ENCODE measurements at regions not wholly inside any gene's neighbourhood (a gene's known extent, or its start where the extent isn't known, plus 50 kb on each side); places are given as distances from the start of the nearest gene placed in this dataset.

DNA sequence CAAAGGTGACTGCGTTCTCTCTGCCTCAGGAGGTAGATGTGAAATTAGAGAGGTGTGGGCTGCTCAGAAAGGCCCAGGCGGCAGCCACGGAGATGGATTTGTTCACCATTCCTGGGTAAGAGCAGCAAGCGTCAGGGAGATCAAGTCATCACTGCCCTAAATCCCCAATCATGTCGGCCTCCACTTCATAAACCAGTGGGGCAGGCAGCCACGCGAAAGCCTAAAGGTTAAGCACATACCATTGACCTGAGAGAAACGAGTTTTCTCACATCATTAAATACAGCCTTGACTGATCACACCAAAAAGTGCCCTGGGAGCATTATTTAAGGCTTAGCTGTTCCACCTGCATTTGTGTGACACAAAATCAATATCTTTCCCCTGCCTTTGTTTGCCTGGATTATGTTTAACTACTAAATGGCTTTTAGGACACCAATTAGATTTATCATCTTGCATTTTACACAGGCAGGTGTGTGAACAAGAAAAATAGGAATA lies 50.7 kb upstream of the FOXB1 start:
- DNase-seq: no peak

DNA sequence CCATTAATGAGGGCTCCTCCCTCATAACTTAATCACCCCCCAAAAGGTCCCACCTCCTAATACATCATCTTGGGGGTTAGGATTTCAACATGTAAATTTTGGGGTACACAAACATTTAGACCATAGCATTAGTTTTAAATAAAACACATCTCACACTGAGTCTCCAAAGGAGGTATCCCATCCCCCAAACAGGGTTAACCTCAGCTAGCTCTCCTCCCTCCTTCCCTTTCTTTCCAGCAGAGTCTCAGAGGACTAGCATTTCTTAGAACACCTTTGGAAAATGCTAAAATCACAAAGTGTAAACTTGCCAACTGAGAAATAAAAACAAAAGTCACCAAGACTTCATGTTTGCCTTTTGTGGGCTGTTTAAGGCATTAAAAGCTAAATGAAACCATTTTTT lies 51.2 kb upstream of the FOXB1 start:
- no peak for DNase-seq

DNA sequence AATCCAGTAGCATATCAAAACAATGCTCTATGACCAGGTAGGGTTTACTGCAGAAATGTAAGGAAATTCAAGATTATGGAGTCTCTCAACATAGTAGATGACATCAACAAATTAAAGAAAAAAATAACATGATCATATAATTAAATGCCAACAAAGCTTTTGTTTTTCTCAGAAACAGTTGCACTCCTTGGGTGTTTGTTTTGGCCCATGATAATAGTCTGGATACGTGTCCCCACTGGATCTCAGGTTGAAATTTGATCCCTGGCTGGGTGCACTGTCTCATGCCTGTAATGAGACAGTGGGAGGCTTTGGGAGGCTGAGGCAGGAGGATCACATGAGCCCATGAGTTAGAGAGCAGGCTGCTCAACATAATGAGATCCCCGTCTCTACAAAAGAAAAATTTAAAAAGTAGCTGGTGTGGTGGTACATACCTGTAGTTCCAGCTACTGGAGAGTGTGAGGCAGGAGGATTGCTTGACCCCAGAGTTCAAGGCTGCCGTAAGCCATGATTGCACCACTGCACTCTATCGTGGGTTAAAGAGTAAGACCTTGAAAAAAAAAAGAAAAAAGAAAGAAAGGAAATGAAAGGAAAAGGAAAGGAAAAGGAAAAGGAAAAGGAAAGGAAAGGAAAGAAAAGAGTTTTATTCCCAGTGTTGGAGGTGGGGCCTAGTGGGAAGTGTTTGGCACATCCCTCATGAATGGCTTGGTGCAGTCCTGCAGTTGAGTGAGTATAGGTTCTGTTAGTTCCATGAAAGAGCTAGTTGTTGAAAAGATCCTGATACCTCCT lies 53.3 kb upstream of the FOXB1 start:
- DNase-seq: no peak

DNA sequence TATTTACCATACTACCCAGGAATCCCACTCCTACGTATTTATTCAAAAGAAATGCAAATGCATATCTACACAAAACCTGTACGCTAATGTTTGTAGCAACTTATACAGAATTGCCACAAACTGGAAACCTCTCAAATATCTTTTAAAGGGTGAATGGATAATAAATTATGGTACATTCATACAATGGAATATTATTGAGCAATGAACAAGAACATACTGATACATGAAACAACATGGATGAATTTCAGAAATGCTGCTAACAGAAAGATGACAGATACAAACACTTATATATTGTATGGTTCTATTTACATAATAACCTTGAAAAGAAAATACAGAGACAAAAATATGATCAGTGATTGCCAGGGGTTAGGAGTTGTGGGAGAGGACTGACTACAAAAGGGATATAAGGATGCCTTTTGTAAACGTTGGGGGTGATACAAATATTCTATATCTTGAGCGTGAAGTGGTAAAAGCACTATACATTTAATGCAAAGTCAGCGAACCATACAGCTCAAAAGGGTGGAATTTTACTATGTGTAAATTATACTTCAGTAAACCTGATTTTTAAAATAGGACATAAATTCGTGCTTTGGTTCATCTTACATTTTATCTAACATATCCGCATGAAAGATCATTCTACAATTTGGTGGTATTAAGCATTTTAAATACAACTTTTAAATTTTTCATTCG lies 55.0 kb upstream of the FOXB1 start:
- no peak for DNase-seq

DNA sequence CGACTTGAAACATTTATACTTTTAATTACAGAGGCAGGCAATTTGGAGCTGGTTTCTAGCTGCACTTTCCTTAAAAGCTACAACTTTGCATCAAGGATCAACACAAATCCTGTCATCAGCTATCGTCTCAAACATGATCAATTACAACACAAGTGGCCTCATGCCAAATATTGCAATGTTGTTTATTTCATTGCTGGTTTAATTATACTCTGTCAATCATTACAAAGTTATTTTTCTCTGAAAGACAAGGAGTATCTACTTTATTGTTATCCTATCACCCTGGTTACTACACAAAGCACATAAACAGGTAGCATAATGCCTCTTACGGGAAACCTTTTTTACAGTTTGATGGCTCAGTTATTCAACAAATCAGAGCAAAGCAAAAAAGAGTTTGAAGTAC lies 58.0 kb upstream of the FOXB1 start:
- DNase-seq: no peak

DNA sequence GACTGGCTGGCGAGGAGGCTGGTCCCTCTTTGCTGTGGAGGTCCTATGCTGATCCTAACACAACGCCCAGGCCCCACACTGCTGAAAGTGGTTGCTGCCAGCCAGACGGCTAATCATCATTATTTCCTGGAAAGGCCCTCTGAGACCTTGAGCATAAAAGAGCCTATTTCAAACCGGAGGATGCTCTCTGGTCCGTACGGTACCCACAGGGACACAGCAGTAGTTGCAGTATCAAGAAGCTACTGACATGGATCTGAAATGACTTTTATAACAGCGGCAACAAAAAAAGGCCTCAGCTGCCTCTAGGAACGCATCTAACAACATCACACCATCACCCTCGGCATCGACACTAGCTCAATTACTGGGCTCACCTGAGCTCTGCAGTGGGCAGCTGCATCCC lies 59.1 kb upstream of the FOXB1 start:
- DNase-seq: no peak

DNA sequence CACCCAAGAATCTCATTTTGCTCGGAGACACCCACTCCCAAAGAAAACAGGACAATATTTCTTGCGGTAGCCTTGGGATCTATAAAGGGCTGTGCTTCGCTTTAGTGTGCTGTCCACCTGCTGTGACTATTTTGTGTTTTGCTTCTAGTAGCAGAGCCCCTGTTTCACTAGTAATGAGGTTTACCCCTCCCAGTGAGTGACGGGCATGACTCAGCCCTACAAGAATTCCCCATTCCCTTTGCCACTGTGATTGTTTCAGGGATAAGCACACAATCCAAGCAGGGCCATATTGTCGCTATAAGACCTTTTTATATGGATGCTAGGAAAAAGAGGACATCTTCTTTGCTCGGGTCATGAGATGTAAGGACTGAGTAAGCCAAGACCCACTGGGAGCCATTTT lies 62.5 kb upstream of the FOXB1 start:
- DNase-seq: no peak

DNA sequence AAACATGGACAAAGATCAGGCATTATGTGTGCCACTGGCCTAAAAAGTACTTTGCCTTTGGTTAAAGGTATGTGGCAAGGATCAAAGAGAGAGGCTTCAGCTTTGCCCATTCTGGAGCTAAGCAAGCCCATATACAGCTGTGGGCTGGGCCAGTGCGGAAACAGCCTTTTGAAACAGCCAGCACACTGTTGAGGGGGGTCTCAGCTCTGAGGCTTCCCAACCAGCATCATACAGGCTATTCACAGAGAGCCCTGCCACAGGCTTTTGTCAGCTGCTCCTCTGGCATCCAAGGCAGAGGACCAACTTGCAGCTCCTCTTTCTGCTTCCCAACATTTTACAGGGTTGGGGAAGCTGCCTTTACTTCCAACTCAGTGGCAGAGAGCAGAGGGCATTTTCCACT lies 63.2 kb upstream of the FOXB1 start:
- no peak for DNase-seq

DNA sequence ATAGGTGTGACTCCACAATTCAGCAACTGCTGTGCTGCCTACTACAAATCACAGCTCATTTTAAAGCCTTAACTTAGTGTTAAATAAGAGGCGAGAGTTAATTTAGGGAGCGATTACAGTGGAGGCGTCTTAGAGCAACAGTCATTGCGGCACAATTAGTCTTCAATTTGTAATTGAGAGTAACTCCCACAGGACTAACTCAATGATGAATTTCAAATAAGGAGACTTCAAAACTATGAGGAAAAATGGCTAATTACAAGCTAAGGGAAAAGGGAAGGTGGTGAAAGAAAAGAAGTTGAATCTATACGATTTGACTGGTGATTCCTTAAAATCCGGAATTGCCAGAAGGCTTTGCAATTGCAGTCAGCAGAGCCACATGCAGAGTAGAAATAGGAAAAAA lies 63.7 kb upstream of the FOXB1 start:
- no peak for DNase-seq

DNA sequence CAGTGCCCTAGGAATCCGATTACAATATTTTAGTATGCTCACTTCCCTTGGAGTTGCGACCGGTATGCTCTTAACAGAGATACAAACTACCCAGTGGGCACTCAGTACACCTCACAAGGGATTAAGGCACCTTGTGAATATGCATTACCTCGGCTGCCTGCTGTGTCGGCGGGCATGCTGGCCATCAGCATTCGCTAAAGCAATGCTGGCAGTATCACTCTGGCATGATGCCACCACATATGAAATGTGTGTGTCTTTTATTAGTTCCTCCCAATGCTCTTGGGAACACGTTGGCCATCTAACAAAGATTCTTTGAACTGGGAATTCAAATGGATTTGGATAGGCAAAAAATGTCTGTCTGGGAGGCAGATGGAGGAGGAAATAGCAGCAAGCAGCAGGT lies 67.4 kb upstream of the FOXB1 start:
- no peak for DNase-seq

DNA sequence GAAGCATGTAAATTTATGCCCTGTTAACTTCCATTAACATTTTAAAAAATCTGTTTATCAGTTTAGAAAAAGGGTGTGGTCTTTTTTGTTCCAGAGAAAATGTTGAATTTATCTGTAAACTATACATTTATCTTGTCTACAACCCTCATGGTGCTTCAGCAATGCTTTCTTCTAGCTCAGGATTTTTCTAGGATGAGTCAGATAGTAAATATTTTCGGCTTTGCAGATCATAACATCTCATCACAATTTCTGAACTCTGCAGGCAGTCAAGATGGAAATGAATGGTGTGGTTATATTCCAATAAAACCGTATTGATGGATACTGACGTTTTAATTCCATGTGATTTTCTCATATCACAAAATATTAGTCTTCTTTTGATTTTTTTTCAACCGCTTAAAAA lies 70.5 kb upstream of the FOXB1 start:
- DNase-seq: no peak

DNA sequence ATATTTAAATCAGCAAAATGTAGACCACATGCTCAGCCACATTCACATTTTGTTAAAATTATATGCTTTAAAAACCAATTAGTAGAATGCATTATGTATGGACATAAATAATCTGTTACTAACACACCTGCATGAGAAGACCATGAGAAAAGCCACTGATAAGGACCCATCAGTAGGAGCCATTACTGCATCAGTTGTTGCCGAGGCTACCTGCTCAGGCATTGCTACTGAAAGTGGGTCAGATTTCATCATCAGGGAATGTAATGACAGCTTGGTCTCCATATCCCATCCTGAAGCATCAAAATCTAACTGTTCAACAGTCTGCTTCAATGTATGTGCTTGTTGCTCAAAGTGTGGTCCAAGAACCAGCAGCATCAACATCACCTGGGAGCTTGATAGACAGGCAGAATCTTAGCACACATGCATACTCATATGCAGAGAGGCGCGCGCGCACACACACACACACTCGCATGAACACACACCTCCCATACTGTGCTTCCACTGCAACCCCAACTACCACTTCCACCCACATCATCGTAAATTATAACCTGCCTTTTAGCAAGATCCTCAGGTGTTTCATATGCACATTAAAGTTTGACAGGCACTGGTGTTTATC lies 72.4 kb upstream of the FOXB1 start:
- no peak for DNase-seq

DNA sequence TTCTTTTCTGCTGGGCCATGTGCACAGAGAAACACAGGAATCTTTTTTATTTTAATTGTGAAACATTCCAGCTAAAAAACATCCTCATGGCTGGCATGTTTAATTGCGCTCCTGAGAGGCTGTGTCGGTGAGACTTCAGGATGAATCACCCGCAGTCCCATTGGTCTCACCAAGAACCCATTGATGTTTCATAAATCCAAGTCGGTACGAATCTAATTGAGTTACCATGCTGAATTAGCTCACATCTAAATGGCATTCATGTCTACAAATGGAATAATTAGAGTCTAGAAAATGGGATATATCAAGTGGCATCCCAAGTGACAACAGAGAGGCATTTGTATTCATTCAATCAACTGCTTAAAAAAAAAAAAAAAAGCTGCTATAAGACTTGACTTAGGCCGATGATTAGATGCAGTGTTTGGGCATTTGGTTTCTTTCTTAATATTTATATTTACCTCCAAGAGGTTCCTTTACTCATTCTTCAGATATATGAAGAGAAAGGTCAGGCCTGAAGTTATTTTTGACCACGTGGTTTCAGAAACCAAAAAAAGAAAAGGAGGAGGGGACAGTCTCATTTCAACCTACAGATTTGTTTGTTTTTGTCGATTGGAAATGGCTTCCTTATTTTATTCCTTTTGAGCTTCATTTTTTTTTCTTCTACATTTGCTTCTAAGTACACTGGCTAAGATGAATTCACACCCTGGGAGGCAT lies 79.1 kb upstream of the FOXB1 start:
- no peak for DNase-seq

DNA sequence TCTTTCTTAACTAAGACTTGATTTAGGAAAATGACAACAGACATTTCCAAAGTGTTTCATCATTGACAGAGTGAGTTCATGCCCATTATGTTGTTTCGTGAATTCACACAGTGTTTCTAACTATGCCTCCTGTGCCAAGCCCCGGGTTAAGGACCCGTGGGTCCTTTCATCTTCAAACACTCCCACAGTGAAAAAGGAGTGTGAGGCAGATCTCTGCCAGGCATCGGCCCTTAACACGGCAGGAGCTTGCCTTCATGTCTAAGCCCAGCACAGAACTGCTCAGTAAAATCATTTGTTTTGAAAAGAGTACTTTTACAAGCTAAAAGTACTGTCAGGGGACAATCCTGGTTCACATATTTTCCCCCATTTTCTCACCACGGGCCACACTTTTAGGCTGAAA lies 80.0 kb upstream of the FOXB1 start:
- no peak for DNase-seq

DNA sequence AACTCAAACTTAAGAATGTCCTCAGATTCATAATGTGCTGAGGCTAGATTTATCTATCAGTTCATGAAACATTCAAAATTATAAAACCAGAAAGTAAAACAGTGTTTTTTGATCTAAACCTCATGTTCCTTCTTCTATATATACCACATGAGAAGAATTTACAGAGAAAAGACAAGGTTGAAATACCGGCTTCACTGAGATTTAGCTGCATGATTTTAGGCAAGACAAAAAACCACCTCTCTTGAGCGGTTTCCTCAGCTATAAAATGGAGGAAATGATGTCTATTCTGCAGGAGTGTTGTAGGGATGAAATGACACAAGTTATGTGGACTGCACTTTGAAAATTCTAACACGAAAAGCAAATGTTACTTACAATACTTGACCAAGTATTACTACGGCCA lies 80.6 kb upstream of the FOXB1 start:
- no peak for DNase-seq

DNA sequence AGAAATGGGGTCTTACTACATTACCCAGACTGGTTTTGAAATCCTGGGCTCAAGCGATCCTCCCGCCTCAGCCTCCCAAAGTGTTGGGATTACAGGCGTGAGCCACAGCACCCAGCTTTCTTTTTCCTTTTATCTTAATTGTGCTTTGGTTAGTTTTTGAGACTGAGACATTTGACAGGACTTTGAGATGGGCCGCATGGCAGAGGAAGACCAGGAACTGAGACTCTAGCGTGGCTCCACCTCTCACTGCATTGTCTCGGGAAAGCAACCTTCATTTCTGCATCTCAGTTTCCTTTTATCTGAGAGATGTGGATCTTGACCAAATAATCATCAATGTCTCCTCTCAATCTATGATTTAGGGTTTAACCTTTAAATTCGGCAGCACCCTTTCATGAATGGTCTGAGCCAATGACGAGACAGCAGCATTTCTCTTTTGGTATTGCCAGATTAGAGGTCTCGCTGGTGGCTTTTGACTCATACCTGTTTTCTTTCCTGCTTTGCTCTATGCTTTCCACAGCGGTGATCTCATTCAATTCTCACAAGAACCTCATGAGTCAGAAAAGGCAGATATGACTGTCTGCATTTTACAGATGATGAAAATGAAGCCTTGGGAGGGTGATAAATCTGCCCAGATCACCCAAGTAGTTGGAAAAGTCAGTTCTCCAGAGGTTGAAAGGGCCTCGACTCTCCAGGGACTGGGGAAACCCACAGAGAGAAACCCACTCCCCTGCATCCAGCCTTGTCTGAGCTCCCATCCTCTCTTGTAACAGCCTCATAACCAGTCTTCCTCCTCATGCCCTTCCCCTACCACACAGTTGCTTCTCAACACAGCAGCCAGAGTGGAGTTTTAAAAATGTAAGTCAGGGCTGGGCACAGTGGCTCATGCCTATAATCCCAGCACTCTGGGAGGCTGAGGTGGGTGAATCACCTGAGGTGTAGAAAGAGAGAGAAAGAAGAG lies 84.8 kb upstream of the FOXB1 start:
- peak; percentile 72 for DNase-seq

DNA sequence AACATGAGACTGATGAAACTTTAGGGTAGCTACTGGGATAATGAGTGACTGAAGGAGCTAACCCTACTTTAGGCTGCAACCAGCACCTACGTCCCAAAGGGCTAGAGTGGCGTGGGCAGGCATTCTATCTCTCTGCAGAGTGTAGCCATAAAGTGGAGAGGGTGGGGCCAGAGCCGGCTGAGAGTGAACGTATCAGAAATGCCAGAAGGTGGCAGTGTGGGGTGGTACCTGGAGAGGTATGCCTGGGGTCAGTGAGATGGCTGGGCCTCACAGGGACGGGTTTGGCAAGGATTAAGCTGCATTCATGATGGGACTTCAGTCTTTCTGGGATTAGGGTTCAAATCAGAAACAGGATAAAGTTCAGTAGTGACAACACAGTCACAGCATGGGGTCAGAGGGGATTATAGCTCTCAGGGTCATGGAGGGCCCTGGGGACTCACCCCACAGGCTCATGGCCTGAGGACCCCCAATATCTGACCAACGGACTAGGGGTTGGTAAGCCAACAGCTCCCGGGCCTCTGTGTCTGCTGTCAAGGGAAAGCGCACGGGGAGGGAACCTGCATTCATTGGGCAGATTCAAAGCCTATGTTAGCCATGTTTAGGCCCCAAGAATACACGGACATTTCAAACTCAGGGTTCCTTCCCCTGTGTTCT lies 86.5 kb upstream of the FOXB1 start:
- DNase-seq: peak; percentile 81

DNA sequence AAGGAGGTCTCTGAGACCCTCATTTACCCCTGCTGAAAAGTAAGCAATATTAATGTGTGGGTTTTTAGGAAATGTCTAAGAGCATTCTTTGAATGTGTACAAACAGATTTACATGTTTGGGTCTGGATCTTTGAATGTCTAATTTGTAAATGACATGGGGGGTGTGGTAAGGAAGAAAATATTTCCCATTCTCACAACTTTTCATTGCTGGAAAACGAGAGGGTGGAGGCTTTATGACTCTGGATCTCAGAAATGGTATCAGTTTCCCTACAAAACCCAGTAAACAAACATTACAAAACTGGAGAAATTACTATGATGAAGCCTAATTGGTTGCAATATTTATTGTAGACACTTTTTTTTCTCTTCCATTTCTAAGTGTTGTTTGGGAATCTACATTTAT lies 98.1 kb upstream of the FOXB1 start:
- DNase-seq: no peak

DNA sequence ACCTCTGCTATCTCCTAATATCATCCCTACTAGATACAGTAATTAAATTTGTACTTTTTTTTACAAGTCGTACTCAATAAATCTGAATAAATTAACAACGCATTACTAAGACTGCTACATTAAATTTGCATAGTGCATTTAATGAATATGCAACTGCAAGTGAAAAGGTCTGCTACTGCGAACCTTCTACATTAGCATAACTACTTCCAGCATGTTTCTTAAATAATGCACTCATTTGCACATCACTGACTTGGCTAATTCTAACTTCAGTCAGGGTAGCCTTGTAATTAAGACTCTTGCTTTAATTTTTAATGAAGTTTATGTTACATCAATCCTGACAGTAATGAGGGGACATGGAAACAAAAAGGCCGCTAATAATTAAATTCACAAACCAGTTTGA lies 98.9 kb upstream of the FOXB1 start:
- no peak for DNase-seq

DNA sequence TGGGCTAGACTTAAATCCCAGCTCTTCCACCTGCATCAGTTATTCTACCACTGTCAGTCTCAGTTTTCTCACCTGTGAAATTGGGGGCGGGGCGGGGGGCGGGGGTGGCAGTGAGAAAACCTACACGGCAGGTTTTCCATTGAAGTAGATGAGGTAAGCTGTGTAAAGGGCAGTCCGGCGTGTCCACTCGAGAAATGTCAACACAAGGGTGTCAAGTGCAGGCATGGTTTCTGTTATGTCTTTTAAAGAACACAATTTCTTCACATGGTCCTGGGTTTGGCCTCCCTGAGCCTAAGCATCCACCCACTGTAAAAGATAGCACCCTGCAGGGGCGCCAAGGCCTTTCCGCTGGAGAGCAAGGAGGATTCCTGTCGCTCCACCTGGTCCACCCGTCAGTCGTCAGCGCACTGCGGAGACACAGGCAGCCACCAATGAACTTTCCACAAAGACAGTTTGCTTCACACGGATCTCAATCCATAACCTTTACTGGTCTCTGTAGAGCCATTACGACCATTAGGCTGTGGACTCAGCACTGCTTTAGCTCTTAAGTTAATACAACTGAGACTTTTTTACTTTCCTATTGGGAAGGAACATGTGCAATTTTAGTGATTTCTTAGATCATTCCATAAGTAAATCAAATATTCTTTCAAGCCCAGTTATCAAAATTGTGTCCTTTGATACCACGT lies 99.5 kb upstream of the FOXB1 start:
- no peak for DNase-seq

DNA sequence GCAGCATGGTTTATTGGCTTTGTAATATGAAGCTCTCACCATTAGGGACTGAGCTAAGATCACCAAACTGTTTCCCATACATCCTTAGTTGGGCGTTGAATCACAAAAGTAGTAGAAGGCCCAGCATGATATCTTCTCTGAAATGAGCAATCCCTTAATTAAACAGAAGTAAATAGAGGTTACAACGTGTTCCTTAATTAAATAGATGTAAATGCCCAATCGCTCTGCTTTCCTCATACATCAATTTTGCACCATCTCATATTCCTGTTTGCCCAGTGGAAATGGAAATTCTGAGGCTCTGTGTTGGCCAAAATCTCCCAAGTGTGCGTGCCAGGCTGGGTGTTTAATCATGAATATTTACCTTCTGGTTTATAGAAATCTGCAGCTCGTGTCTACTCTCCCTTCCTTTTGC lies 107.4 kb upstream of the FOXB1 start:
- no peak for DNase-seq
